GM23248 (cell line): ENCODE measurements at regions not wholly inside any gene's neighbourhood (a gene's known extent, or its start where the extent isn't known, plus 50 kb on each side); places are given as distances from the start of the nearest gene placed in this dataset.

Source experiments
- EZH2 ChIP-seq: fragments of 200-600 bp; sonication (generic); IDR thresholded peaks from 2 replicates; pipeline ENCODE4 v1.6.1; 2018; ENCODE audit warnings: antibody characterized with exemption, mild to moderate bottlenecking; ENCODE audit not compliant: insufficient read depth, poor library complexity, severe bottlenecking
- EZH2phosphoT487 ChIP-seq: fragments of 200-600 bp; sonication (generic); IDR thresholded peaks from 2 replicates; pipeline ENCODE4 v1.6.1; 2018; ENCODE audit warnings: antibody characterized with exemption, moderate library complexity, mild to moderate bottlenecking, low read depth; ENCODE audit not compliant: insufficient read depth

DNA sequence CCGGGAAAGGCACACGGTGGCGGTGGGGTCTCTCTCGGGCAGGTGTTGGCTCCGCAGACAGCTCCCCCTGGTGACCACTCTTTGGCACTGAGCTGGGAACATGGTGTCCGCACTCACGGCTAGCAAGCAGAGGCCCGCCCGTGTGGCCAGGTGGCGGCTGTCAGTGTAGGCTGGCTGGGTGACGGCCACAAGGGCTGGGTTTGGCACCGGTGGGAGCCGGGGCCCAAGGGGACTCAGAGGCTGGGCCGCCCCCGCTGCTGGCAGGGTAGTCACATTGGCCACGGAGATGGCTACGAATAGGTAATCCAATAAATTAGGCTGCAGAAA is 1071.7 kb downstream of the RPIA start:
- TF ChIP-seq EZH2, result no peak
- no peak for TF ChIP-seq EZH2phosphoT487
